Ascending aorta (tissue), 2 donors: ENCODE measurements at regions not wholly inside any gene's neighbourhood (a gene's known extent, or its start where the extent isn't known, plus 50 kb on each side); places are given as distances from the start of the nearest gene placed in this dataset.

Experiments
- DNase-seq, 2 donors: peaks; one replicate each; pipeline ENCODE4 v3.0.0-alpha.2; 2019; ENCODE audit warnings: low spot score in 2 of 2
- H3K27ac ChIP-seq, 2 donors: fragments of 200-600 bp; sonication (generic); one replicate each; pipeline ENCODE4 v1.5.1; 2016 to 2017; ENCODE audit warnings: mild to moderate bottlenecking in 1 of 2
- H3K27me3 ChIP-seq: fragments of 200-600 bp; sonication (generic); one replicate; pipeline ENCODE4 v1.5.1; 2017
- H3K36me3 ChIP-seq, 2 donors: fragments of 200-600 bp; sonication (generic); one replicate each; pipeline ENCODE4 v1.5.1; 2016
- H3K4me1 ChIP-seq, 2 donors: fragments of 200-600 bp; sonication (generic); one replicate each; pipeline ENCODE4 v1.5.1; 2016 to 2017; ENCODE audit warnings: mild to moderate bottlenecking in 1 of 2
- H3K4me3 ChIP-seq, 2 donors: fragments of 200-600 bp; sonication (generic); one replicate each; pipeline ENCODE4 v1.5.1; 2016 to 2017; ENCODE audit warnings: mild to moderate bottlenecking in 1 of 2
- H3K9me3 ChIP-seq, 2 donors: fragments of 200-600 bp; sonication (generic); one replicate each; pipeline ENCODE4 v1.5.1; 2016
- intact Hi-C: fragments of 100-400 bp; cut with DNase I; formaldehyde crosslinking; loops from one replicate; pipeline ENCODE4 v1.15.1; 2023
- TF ChIP-seq, protein P1 (sequence below), 3 experiments: fragments of 200-600 bp in 2 of 3; fragments of 450-650 bp in 1 of 3; sonication (generic) in 2 of 3; IDR thresholded peaks; one replicate each; pipeline ENCODE4 v1.5.1; 2016 to 2019; ENCODE audit warnings: antibody characterized with exemption in 3 of 3, mild to moderate bottlenecking in 1 of 3, moderate library complexity in 1 of 3

DNA sequence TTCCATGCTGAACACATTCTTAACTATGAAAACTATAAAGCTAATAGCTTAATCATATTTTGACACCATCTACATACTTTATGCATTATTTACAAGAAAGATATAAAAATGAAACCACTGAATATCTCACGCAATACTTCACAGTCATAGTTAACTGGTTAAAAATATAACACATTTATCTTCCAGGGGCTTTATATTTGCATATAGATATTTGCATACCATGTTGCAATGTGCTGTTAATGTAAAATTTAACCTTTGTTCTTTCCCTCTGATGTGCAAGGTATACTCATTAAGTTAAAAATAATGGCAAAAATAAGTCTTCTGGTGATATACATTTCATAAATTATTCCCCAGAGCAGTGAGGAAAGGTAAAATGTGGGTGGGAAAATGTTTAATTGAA is 76.9 kb upstream of the MGMT start:
- Histone ChIP-seq H3K36me3 (no peaks in the 10 kb centered on the region), H3K27ac (no peak overlapping the region), H3K4me1 (no peaks in the 10 kb centered on the region), H3K4me3 (no peak overlapping the region), H3K9me3 (no peaks in the 10 kb centered on the region), H3K27me3 (no peaks in the 10 kb centered on the region)
- intact Hi-C loops, result no loop called here
- TF ChIP-seq, protein P1, sequence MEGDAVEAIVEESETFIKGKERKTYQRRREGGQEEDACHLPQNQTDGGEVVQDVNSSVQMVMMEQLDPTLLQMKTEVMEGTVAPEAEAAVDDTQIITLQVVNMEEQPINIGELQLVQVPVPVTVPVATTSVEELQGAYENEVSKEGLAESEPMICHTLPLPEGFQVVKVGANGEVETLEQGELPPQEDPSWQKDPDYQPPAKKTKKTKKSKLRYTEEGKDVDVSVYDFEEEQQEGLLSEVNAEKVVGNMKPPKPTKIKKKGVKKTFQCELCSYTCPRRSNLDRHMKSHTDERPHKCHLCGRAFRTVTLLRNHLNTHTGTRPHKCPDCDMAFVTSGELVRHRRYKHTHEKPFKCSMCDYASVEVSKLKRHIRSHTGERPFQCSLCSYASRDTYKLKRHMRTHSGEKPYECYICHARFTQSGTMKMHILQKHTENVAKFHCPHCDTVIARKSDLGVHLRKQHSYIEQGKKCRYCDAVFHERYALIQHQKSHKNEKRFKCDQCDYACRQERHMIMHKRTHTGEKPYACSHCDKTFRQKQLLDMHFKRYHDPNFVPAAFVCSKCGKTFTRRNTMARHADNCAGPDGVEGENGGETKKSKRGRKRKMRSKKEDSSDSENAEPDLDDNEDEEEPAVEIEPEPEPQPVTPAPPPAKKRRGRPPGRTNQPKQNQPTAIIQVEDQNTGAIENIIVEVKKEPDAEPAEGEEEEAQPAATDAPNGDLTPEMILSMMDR (IDR thresholded peaks at IDR 0.05), result no peak
- DNase-seq, result no peak

DNA sequence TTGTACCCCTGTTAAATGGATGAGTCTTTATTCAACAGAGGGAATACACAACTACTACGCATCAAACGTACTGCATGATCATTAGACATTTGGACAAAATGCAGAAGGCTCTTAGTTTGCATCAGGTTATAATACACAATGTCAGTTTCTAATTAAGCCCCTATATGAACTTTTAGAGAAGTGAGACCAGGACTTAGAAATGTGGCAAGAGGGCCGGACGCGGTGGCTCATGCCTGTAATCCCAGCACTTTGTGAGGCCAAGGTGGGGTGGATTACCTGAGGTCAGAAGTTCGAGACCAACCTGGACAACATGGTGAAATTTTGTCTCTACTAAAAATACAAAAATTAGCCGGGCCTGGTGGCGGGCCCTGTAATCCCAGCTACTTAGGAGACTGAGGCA is 76.3 kb upstream of the MGMT start:
- no peaks in the 10 kb centered on the region for H3K9me3 ChIP-seq
- no peak for DNase-seq
- no peak overlapping the region for H3K27ac ChIP-seq
- H3K27me3 ChIP-seq, result no peaks in the 10 kb centered on the region
- no peaks in the 10 kb centered on the region for H3K36me3 ChIP-seq
- H3K4me3 ChIP-seq, result no peak overlapping the region
- intact Hi-C loops, result no loop called here
- H3K4me1 ChIP-seq, result no peaks in the 10 kb centered on the region
- TF ChIP-seq, protein P1 (IDR thresholded peaks at IDR 0.05), result no peak

DNA sequence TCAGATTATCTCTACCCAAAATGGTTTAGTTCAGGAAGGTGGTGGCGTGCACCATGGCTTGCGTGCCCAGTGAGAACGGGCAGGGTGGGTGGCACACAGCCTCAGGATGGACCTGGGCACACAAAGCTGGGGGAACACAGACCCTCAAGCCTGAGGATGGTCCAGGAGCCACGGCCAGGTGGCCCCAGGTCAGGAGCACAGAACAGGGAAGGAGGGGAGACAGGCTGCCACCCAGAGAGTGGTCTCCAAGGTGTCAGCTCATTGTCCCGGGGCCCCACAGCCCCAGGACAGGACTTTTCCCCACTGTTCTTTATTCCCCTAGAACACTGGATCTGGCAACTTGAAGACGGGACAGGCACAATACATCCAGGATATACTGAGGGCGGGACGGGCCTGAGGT is 75.6 kb upstream of the MGMT start:
- H3K4me1 ChIP-seq, result no peaks in the 10 kb centered on the region
- H3K4me3 ChIP-seq, result no peak overlapping the region
- intact Hi-C loops, result no loop called here
- DNase-seq, result no peak
- H3K27ac ChIP-seq, result no peak overlapping the region
- TF ChIP-seq, protein P1 (IDR thresholded peaks at IDR 0.05), result no peak
- H3K36me3 ChIP-seq, result no peaks in the 10 kb centered on the region
- H3K27me3 ChIP-seq, result no peaks in the 10 kb centered on the region
- no peaks in the 10 kb centered on the region for H3K9me3 ChIP-seq

DNA sequence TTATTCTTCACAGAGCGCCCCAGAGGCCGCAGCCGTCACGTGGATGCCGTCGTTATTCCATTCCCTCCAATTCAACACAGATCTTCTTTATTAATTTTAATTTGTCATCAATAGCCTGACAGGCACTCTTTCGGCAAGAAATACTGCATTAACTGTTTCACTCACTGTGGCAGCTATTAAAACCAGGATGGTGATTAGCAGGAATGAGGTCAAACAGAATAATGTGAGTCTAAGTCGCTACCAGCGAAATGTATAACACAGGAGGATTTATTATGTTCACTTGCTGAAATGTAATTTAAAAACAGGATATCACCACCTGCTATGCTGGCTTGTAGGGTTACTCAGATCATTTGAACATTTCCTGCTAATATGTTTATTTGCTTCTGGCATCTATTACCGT is 74.2 kb upstream of the MGMT start:
- Histone ChIP-seq H3K4me1 (no peaks in the 10 kb centered on the region), H3K4me3 (no peak overlapping the region), H3K36me3 (no peaks in the 10 kb centered on the region), H3K27me3 (no peaks in the 10 kb centered on the region), H3K9me3 (no peaks in the 10 kb centered on the region), H3K27ac (no peak overlapping the region)
- TF ChIP-seq, protein P1 (IDR thresholded peaks at IDR 0.05), result no peak
- no peak for DNase-seq
- intact Hi-C loops, result no loop called here

DNA sequence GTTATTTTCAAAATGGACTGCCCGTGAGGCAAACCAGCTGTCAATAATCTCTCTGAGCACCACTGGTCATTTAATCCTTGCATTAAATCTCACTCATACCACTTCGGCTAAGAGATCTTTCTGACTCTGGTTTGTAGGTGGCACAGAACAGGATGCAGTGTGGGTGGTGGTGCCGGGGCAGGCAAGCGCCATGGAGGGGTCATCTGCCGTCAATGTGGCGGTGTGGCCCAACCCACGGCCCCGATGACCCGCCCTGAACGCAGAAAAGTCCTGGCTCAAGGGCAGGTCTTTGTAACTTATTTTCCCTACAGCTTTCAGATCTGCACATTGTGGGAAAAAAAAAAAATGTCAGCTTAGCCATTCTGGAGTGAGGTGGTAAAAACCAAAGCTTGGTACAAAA is 73.2 kb upstream of the MGMT start:
- TF ChIP-seq, protein P1 (IDR thresholded peaks at IDR 0.05), result no peak
- Histone ChIP-seq H3K4me3 (no peak overlapping the region), H3K36me3 (no peaks in the 10 kb centered on the region), H3K27me3 (no peaks in the 10 kb centered on the region), H3K27ac (no peak overlapping the region), H3K4me1 (no peaks in the 10 kb centered on the region), H3K9me3 (no peaks in the 10 kb centered on the region)
- intact Hi-C loops, result no loop called here
- DNase-seq, result no peak
